Esophagus squamous epithelium (tissue), 4 donors: ENCODE measurements at regions not wholly inside any gene's neighbourhood (a gene's known extent, or its start where the extent isn't known, plus 50 kb on each side); places are given as distances from the start of the nearest gene placed in this dataset.

ENCODE experiments used
- POLR2A ChIP-seq, 4 donors: fragments of 450-650 bp; IDR thresholded peaks; one replicate each; pipeline ENCODE4 v1.6.1; 2017; ENCODE audit warnings: antibody characterized with exemption in 4 of 4, mild to moderate bottlenecking in 4 of 4, moderate library complexity in 3 of 4
- TF ChIP-seq, protein P1 (sequence below), 6 experiments: fragments of 450-650 bp in 4 of 6; fragments of 200-600 bp in 2 of 6; sonication (generic) in 2 of 6; IDR thresholded peaks; one replicate each; pipeline ENCODE4 v1.5.1; 2016 to 2019; ENCODE audit warnings: antibody characterized with exemption in 6 of 6, mild to moderate bottlenecking in 4 of 6, moderate library complexity in 4 of 6

DNA sequence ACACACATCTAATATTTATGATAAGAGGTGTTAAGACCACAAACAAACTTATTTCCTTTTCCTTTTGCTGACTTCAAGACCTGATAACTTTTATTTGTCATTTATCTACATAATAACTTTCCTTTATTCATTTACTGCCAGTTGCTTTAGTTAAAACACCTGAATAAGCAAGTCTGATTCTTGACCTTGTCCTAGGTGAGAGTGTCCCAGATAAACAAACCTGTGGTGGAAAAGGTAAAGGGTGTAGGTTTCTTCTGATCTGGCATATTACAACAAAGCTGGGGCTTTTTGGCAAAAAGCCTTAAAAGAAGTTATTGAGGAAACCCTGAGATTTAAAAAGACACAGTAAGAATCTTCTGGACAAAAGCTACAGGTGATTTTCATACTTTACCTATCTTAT is 191.5 kb downstream of the ZBBX start:
- TF ChIP-seq, protein P1, sequence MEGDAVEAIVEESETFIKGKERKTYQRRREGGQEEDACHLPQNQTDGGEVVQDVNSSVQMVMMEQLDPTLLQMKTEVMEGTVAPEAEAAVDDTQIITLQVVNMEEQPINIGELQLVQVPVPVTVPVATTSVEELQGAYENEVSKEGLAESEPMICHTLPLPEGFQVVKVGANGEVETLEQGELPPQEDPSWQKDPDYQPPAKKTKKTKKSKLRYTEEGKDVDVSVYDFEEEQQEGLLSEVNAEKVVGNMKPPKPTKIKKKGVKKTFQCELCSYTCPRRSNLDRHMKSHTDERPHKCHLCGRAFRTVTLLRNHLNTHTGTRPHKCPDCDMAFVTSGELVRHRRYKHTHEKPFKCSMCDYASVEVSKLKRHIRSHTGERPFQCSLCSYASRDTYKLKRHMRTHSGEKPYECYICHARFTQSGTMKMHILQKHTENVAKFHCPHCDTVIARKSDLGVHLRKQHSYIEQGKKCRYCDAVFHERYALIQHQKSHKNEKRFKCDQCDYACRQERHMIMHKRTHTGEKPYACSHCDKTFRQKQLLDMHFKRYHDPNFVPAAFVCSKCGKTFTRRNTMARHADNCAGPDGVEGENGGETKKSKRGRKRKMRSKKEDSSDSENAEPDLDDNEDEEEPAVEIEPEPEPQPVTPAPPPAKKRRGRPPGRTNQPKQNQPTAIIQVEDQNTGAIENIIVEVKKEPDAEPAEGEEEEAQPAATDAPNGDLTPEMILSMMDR (IDR thresholded peaks at IDR 0.05) = no peak
- no peak for TF ChIP-seq POLR2A (IDR thresholded peaks at IDR 0.05)
